Sigmoid colon (tissue), 6 donors: ENCODE measurements at regions not wholly inside any gene's neighbourhood (a gene's known extent, or its start where the extent isn't known, plus 50 kb on each side); places are given as distances from the start of the nearest gene placed in this dataset.
"Not testable (repeated sequence)": the region's sequence is repeated elsewhere in the genome, so short reads cannot be mapped to it uniquely, and the experiment has no call there.

Source experiments
- DNase-seq: peaks from one replicate; pipeline ENCODE4 v3.0.0-alpha.2; 2019
- H3K27ac ChIP-seq, 4 donors: fragments of 200-600 bp; sonication (generic); one replicate each; pipeline ENCODE4 v1.5.1; 2016 to 2019; ENCODE audit warnings: mild to moderate bottlenecking in 1 of 4
- H3K27me3 ChIP-seq, 3 donors: fragments of 200-600 bp; sonication (generic); one replicate each; pipeline ENCODE4 v1.5.1; 2019; ENCODE audit warnings: mild to moderate bottlenecking in 1 of 3
- H3K36me3 ChIP-seq, 4 donors: fragments of 200-600 bp; sonication (generic); one replicate each; pipeline ENCODE4 v1.5.1; 2016 to 2019
- H3K4me1 ChIP-seq, 4 donors: fragments of 200-600 bp; sonication (generic); one replicate each; pipeline ENCODE4 v1.5.1; 2017 to 2019
- H3K4me3 ChIP-seq, 4 donors: fragments of 200-600 bp; sonication (generic); one replicate each; pipeline ENCODE4 v1.5.1; 2017 to 2019; ENCODE audit warnings: mild to moderate bottlenecking in 2 of 4, moderate library complexity in 1 of 4
- H3K9me3 ChIP-seq, 4 donors: fragments of 200-600 bp in 3 of 4; sonication (generic) in 3 of 4; one replicate each; pipeline versions ENCODE4 v1.5.1 to v1.6.1; 2013 to 2019
- EP300 ChIP-seq, 4 donors: sonication (generic); formaldehyde crosslinking; IDR thresholded peaks; one replicate each; pipeline ENCODE4 v1.6.1; 2017; ENCODE audit warnings: antibody characterized with exemption in 4 of 4
- POLR2A ChIP-seq, 2 donors: fragments of 450-650 bp; IDR thresholded peaks; one replicate each; pipeline ENCODE4 v1.6.1; 2016; ENCODE audit warnings: antibody characterized with exemption in 2 of 2, mild to moderate bottlenecking in 2 of 2, moderate library complexity in 2 of 2
- POLR2AphosphoS5 ChIP-seq, 4 donors: sonication (generic); formaldehyde crosslinking; IDR thresholded peaks; one replicate each; pipeline ENCODE4 v1.6.1; 2017; ENCODE audit warnings: antibody characterized with exemption in 4 of 4
- WGBS, 2 donors: extraction: QIAGEN DNeasy Blood & Tissue Kit; methylation state at CpG; one replicate each; pipeline ENCODE4 v1.1.7; 2013; 5-methylcytosine and 5-hydroxymethylcytosine counted together
- intact Hi-C: fragments of 100-400 bp; cut with DNase I; formaldehyde crosslinking; loops from one replicate; pipeline ENCODE4 v1.15.1; 2023
- TF ChIP-seq, protein P1 (sequence below), 4 experiments: fragments of 450-650 bp in 3 of 4; fragments of 200-600 bp in 1 of 4; IDR thresholded peaks; one replicate each; pipeline ENCODE4 v1.5.1; 2016 to 2019; ENCODE audit warnings: antibody characterized with exemption in 4 of 4, mild to moderate bottlenecking in 3 of 4, moderate library complexity in 2 of 4
- donor health status: healthy with polysubstance abuse.
- donor health status: healthy.

DNA sequence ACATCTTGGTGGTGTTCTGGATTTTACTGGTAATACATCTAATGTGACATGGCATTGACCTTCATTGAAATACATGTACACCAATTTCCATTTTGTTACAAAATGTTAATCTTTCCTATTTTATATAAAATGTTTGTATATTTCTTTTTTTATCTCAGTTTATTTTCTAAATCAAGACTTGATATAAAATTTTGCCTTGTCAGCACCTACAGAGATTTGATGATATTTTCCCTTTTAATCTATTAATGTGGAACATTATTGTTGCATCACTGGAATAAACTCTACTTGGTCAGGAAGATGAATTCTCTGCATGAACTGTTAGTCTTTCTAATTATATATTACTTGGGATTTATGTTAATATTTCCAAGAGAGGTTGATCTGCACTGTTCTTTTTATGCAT, 294.0 kb upstream of the ETAA1 start:
- no peaks in the 10 kb centered on the region for H3K36me3 ChIP-seq
- H3K27ac ChIP-seq = no peak overlapping the region
- DNase-seq = no peak
- peaks cover 0 to 20% (median 3%) of the 10 kb centered on the region in 4 donors for H3K4me1 ChIP-seq
- intact Hi-C loops = no loop called here
- H3K27me3 ChIP-seq = no peaks in the 10 kb centered on the region
- TF ChIP-seq POLR2AphosphoS5 (IDR thresholded peaks at IDR 0.05) (no peak), EP300 (IDR thresholded peaks at IDR 0.05) (no peak), POLR2A (IDR thresholded peaks at IDR 0.05) (no peak)
- H3K4me3 ChIP-seq = no peak overlapping the region
- peaks cover 0 to 5% (median 3%) of the 10 kb centered on the region in 4 donors for H3K9me3 ChIP-seq

DNA sequence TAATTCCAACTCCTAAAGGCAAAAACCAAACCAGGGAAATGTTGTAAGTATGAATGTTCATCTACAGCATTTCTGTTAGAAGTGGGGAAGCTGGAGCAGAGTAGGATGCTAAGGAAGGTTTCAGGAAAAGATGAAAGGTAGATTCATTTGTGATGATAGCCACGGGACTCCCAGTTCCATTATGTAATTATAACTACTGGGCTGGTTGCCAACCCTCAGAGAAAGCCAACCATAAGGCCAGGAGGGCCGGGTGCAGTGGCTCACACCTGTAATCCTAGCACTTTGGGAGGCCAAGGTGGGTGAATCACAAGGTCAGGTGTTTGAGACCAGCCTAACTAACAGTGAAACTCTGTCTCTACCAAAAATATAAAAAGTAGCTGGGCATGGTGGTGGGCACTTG, 288.9 kb upstream of the ETAA1 start:
- H3K4me1 ChIP-seq = peaks cover 0 to 22% (median 4%) of the 10 kb centered on the region in 4 donors
- WGBS, 2 donors = 4 to 58% methylated on average over 2 of the region's 2 CpGs
- H3K9me3 ChIP-seq = peaks cover 0 to 5% (median 3%) of the 10 kb centered on the region in 4 donors
- H3K27ac ChIP-seq = peak overlapping the region in 2 of 4 donors; percentile 23 to 32
- TF ChIP-seq EP300 (IDR thresholded peaks at IDR 0.05) (no peak), POLR2A (IDR thresholded peaks at IDR 0.05) (no peak), POLR2AphosphoS5 (IDR thresholded peaks at IDR 0.05) (no peak)
- TF ChIP-seq, protein P1, sequence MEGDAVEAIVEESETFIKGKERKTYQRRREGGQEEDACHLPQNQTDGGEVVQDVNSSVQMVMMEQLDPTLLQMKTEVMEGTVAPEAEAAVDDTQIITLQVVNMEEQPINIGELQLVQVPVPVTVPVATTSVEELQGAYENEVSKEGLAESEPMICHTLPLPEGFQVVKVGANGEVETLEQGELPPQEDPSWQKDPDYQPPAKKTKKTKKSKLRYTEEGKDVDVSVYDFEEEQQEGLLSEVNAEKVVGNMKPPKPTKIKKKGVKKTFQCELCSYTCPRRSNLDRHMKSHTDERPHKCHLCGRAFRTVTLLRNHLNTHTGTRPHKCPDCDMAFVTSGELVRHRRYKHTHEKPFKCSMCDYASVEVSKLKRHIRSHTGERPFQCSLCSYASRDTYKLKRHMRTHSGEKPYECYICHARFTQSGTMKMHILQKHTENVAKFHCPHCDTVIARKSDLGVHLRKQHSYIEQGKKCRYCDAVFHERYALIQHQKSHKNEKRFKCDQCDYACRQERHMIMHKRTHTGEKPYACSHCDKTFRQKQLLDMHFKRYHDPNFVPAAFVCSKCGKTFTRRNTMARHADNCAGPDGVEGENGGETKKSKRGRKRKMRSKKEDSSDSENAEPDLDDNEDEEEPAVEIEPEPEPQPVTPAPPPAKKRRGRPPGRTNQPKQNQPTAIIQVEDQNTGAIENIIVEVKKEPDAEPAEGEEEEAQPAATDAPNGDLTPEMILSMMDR (IDR thresholded peaks at IDR 0.05) = no peak
- H3K4me3 ChIP-seq = no peak overlapping the region
- no peaks in the 10 kb centered on the region for H3K27me3 ChIP-seq
- intact Hi-C loops = no loop called here
- no peak for DNase-seq
- H3K36me3 ChIP-seq = no peaks in the 10 kb centered on the region

DNA sequence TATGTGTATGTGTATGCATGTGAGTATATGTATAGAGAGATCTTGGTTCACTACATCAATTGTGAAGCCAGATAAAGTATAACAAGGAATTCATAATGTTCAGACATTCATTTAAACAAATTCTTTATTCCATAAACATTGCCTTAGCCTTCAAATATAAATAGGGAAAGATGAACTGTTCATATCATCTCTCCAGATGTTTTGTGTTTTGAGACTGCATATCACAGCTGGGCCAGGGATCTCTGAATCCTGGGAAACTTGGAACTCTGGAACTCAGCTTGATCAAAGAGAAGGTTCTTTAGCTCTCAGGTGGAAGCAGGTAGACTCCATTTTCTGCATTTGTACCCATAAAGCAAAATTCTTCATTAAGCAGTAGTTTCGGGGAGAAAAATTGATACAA, 272.6 kb upstream of the ETAA1 start:
- peaks cover 0 to 13% (median 0%) of the 10 kb centered on the region in 4 donors for H3K4me1 ChIP-seq
- H3K27ac ChIP-seq = no peak overlapping the region
- H3K27me3 ChIP-seq = no peaks in the 10 kb centered on the region
- no peak for DNase-seq
- no peak overlapping the region for H3K4me3 ChIP-seq
- TF ChIP-seq, protein P1 (IDR thresholded peaks at IDR 0.05) = no peak
- intact Hi-C loops = no loop called here
- no peaks in the 10 kb centered on the region for H3K9me3 ChIP-seq
- WGBS, 2 donors = 88 to 94% methylated on average over 1 of the region's 1 CpG
- no peaks in the 10 kb centered on the region for H3K36me3 ChIP-seq

DNA sequence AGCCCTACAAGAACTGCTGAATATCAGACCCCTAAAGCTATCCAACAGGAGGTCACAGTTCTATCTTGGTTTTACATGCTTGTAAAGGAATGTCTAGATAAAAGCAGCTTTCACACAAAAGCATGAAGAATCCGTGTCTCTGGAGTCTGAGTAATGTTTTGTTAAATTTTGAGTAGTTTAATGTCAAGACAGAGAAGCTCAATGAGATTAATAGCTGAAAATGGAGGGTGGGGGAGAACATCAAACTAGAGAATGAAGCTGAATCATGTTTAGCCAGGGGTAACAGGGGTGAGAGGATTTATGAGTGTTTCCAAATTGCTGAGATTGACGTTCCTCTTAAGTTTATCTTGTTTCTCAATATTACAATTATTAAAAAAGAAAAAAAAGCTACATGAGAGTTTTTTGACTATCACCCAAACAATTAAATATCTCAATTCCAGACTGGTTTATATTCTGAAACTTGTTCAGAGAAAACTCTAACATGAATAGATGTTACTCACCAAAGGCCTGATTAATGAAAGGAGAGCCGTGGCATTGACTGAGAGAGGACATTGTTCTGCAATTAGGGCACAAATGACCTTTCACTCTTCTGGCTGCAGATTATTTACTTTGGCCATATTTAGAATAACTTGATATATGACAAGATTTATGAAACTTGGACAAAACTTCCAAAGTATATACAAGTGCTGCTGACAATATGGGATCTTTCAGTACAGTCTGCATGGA, 266.4 kb upstream of the ETAA1 start:
- Histone ChIP-seq H3K27me3 (no peaks in the 10 kb centered on the region), H3K9me3 (no peaks in the 10 kb centered on the region), H3K4me1 (peaks cover 0 to 5% (median 0%) of the 10 kb centered on the region in 4 donors), H3K36me3 (no peaks in the 10 kb centered on the region), H3K4me3 (no peak overlapping the region), H3K27ac (no peak overlapping the region)
- no peak for TF ChIP-seq POLR2A (IDR thresholded peaks at IDR 0.05)
- no peak for DNase-seq
- intact Hi-C loops = no loop called here
- 39 to 62% methylated on average over 3 of the region's 3 CpGs for WGBS, 2 donors

DNA sequence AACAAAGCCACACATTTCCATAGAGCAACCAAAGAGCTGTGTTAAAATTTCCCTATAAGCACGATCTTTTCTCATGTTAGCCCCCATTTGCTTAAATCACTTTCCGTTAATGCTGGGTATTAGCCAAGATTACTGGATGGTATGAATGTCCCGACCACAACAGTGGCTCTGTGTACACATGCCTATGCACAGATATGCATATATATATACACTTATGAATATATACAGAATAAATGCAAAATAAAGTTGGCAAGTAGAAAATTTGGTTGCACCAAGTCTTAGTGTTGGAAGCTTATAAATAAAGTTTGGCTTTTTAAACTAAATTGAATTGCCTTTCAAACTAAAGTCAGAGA, 265.9 kb upstream of the ETAA1 start:
- no peak overlapping the region for H3K27ac ChIP-seq
- intact Hi-C loops = no loop called here
- 75 to 81% methylated on average over 3 of the region's 3 CpGs for WGBS, 2 donors

DNA sequence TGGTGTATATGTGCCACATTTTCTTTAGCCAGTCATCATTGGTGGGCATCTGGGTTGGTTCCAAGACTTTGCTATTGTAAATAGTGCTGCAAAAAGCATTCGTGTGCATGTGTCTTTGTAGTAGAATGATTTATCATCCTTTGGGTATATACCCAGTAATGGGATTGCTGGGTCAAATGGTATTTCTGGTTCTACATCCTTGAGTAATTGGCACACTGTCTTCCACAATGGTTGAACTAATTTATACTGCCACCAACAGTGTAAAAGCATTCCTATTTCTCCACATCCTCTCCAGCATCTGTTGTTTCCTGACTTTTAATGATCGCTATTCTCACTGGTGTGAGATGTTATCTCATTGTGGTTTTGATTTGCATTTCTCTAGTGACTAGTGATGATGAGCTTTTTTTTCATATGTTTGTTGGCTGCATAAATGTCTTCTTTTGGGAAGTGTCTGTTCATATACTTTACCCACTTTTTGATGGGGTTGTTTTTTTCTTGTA, 264.6 kb upstream of the ETAA1 start:
- DNase-seq, intact Hi-C loops, H3K27ac ChIP-seq, H3K4me1 ChIP-seq, H3K4me3 ChIP-seq, H3K36me3 ChIP-seq, H3K9me3 ChIP-seq, H3K27me3 ChIP-seq: not testable (repeated sequence)
- 73 to 78% methylated on average over 2 of the region's 2 CpGs for WGBS, 2 donors

More for the DNA sequence above, 265.9 kb upstream of the ETAA1 start:
- Histone ChIP-seq H3K27me3 (no peaks in the 10 kb centered on the region), H3K36me3 (no peaks in the 10 kb centered on the region), H3K4me3 (no peak overlapping the region), H3K9me3 (no peaks in the 10 kb centered on the region), H3K4me1 (peaks cover 0 to 5% (median 0%) of the 10 kb centered on the region in 4 donors)
- TF ChIP-seq POLR2AphosphoS5 (IDR thresholded peaks at IDR 0.05) (no peak), EP300 (IDR thresholded peaks at IDR 0.05) (no peak), POLR2A (IDR thresholded peaks at IDR 0.05) (no peak)
- TF ChIP-seq, protein P1 (IDR thresholded peaks at IDR 0.05) = no peak
- no peak for DNase-seq
